ENCODE measurements at regions not wholly inside any gene's neighbourhood (a gene's known extent, or its start where the extent isn't known, plus 50 kb on each side); places are given as distances from the start of the nearest gene placed in this dataset.

DNA sequence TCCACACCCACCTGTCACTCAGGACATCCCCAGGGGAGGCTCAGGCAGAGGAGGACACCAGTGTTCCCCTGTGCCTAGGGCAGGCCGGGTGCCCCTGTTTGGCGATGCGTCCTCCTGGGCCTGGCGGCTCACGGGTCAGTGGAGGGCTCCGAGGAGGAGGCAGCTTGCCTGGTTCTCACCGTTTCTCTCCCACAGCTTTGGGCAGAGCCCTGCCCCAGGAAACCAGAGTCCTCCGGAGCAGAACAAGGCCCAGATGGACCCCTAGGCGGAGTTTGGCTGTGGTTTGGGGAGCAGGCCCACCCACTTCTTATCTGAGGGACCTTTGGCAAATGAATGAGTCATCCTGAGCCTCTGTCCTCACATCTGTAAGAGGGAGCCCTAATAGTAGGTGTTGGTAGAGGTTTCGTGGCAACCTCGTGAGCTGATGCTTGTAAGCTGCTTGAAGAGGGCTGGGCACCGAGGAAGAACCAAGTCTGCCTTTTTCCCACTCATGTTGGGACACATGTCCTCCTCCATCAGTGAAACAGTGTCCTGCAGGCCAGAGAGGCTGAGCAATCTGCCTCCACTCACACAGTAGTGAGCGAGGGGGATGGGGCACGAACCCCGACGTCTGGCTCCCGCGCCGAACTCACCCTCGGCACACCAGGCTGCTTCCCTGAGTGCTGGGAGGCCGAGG is 247.0 kb upstream of the CIBAR2 start:
- no peak overlapping the region for H3K27ac ChIP-seq (ENCODE audit: low read depth, low read length)
- H3K27me3 ChIP-seq (ENCODE audit: control insufficient read depth in 1 of 2, insufficient read depth in 2 of 2, low read length in 2 of 2) = peaks cover 0 to 2% of the 10 kb centered on the region in 2 donors
- no peaks in the 10 kb centered on the region for H3K36me3 ChIP-seq (ENCODE audit: control insufficient read depth in 1 of 2, insufficient read depth in 2 of 2, low read length in 2 of 2)
- H3K4me3 ChIP-seq (ENCODE audit: low read depth in 1 of 2, low read length in 2 of 2) = no peak overlapping the region
- H3K4me1 ChIP-seq (ENCODE audit: control insufficient read depth in 1 of 2, insufficient read depth in 2 of 2, low read length in 2 of 2) = peaks cover 35 to 45% of the 10 kb centered on the region in 2 donors
- H3K9me3 ChIP-seq (ENCODE audit: control insufficient read depth in 1 of 2, low read length in 2 of 2) = no peaks in the 10 kb centered on the region
- no peak overlapping the region for H3K9ac ChIP-seq (ENCODE audit: low read depth in 1 of 2, low read length in 2 of 2)

DNA sequence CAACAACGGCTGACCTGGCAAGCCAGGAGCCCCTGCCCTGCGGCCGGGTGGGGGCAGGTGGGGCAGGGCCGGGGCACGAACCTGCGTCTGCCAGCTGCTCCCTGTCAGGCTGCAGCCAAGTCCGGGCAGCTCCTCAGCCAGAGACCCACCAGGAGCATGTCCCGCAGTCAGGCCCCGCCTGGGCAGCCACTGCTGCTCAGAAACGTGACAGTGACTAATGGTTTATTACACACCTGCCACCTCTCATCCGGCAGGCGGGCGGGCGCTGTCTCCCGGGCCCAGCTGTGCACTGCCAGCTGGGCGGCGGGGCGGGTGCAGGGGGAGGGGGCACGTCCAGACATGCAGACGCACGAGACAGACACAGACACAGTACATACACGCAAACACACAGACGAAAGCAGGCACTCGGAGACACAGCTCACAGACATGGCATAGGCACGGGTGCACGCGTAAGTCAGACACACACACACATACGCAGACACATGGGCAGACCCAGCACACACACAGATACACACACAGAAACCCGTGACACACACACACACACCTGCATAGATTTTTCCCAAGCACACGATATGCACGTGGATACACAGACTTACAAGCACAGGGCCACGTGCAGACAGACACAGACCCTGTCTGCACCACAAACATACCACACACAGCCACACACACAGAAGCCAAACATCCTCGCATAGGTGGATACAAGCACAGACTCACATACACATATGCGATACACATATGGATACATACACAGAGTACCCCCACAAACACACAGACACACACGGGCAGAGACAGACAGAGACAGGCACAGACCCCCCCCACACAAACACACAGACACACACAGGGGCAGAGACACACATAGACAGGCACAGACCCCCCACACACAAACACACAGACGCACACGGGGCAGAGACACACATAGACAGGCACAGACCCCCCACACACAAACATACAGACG is 248.3 kb upstream of the CIBAR2 start:
- peaks cover 35 to 45% of the 10 kb centered on the region in 2 donors for H3K4me1 ChIP-seq (ENCODE audit: control insufficient read depth in 1 of 2, insufficient read depth in 2 of 2, low read length in 2 of 2)
- no peaks in the 10 kb centered on the region for H3K9me3 ChIP-seq (ENCODE audit: control insufficient read depth in 1 of 2, low read length in 2 of 2)
- no peak overlapping the region for H3K27ac ChIP-seq (ENCODE audit: low read depth, low read length)
- H3K36me3 ChIP-seq (ENCODE audit: control insufficient read depth in 1 of 2, insufficient read depth in 2 of 2, low read length in 2 of 2) = no peaks in the 10 kb centered on the region
- peaks cover 0 to 2% of the 10 kb centered on the region in 2 donors for H3K27me3 ChIP-seq (ENCODE audit: control insufficient read depth in 1 of 2, insufficient read depth in 2 of 2, low read length in 2 of 2)
- H3K4me3 ChIP-seq (ENCODE audit: low read depth in 1 of 2, low read length in 2 of 2) = peak overlapping the region; percentile 24 to 40
- H3K9ac ChIP-seq (ENCODE audit: low read depth in 1 of 2, low read length in 2 of 2) = peak overlapping the region in 1 of 2 donors; percentile 25

DNA sequence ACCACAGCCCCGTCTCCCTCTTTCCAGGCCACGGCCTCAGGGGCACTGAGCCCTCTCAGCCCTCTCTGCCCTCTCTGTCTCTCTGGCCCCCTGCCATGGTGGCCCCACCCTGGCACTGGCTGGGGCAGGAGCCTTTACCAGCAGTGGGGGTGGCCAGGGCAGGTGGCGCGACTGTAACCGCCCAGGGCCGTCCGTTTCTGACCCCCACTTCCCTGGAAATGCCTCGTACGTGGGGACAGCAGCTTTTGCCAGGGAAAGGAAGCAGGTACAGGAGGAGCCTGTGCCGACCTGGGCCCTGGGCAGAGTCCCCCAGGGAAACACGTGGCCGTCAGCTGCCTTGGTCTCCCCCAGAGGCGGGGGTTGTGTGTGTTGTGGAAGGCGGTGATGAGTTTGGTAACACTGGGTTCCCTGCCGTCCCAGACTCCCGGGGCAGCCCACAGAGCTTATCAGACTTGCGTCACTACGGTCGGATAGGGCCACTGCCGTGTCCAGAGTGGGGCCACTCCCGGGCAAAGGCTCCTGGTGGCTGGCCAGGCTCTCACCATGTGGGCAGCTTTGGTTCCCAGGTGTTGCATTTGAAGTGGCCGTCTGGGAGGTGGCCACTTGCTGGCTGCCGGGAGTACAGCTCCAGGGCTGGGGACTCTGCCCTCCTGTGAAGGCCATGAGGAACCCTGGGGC is 249.3 kb upstream of the CIBAR2 start:
- Histone ChIP-seq H3K4me1 (ENCODE audit: control insufficient read depth in 1 of 2, insufficient read depth in 2 of 2, low read length in 2 of 2) (peaks cover 35 to 45% of the 10 kb centered on the region in 2 donors), H3K27me3 (ENCODE audit: control insufficient read depth in 1 of 2, insufficient read depth in 2 of 2, low read length in 2 of 2) (peaks cover 0 to 2% of the 10 kb centered on the region in 2 donors), H3K36me3 (ENCODE audit: control insufficient read depth in 1 of 2, insufficient read depth in 2 of 2, low read length in 2 of 2) (no peaks in the 10 kb centered on the region), H3K4me3 (ENCODE audit: low read depth in 1 of 2, low read length in 2 of 2) (no peak overlapping the region), H3K9ac (ENCODE audit: low read depth in 1 of 2, low read length in 2 of 2) (peak overlapping the region; percentile 25 to 33), H3K9me3 (ENCODE audit: control insufficient read depth in 1 of 2, low read length in 2 of 2) (no peaks in the 10 kb centered on the region), H3K27ac (ENCODE audit: low read depth, low read length) (peak overlapping the region; percentile 36)

DNA sequence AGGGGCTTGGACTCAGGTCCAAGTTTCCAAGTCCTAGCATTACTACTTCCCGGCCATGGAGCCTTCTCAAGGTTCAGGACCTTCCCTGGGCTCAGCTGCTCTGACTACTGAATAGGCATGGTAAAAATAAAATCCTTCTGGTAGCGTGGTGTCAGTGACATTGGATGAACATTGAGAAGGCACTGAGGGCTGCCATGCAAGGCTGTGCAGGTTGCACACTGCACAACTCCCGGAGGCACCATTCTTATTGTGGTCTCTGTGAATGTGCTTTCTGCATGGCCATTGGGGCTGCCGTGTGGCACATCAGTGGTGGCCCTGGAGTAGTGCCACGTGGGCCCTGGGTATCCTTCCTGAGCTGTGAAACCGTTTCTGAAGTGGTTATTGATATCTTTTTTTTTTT is 250.2 kb upstream of the CIBAR2 start:
- H3K4me1 ChIP-seq (ENCODE audit: control insufficient read depth in 1 of 2, insufficient read depth in 2 of 2, low read length in 2 of 2) = peaks cover 35 to 45% of the 10 kb centered on the region in 2 donors
- peaks cover 0 to 2% of the 10 kb centered on the region in 2 donors for H3K27me3 ChIP-seq (ENCODE audit: control insufficient read depth in 1 of 2, insufficient read depth in 2 of 2, low read length in 2 of 2)
- H3K9me3 ChIP-seq (ENCODE audit: control insufficient read depth in 1 of 2, low read length in 2 of 2) = no peaks in the 10 kb centered on the region
- no peak overlapping the region for H3K4me3 ChIP-seq (ENCODE audit: low read depth in 1 of 2, low read length in 2 of 2)
- no peak overlapping the region for H3K9ac ChIP-seq (ENCODE audit: low read depth in 1 of 2, low read length in 2 of 2)
- H3K36me3 ChIP-seq (ENCODE audit: control insufficient read depth in 1 of 2, insufficient read depth in 2 of 2, low read length in 2 of 2) = no peaks in the 10 kb centered on the region
- no peak overlapping the region for H3K27ac ChIP-seq (ENCODE audit: low read depth, low read length)

DNA sequence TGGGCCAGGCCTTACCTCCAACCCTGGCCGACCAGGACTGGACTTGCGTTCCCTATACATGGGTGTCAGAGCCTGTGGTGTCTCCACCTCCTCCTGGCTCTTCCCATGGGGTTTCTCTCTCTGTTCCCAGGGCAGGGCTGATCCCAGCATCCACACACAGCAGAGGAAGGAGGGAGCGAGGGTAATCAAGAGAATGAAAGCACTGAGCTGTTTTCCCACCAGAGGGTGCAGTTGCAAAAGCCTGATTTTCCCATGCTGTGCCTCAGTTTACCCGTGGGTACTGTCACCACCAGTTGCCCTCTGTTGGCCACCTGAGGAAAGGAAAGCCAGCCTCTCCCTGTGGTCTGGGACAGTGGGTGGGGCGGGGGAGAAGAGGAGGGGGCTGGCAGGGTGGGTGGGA is 249.7 kb upstream of the GSE1 start:
- peaks cover 35 to 45% of the 10 kb centered on the region in 2 donors for H3K4me1 ChIP-seq (ENCODE audit: control insufficient read depth in 1 of 2, insufficient read depth in 2 of 2, low read length in 2 of 2)
- no peak overlapping the region for H3K27ac ChIP-seq (ENCODE audit: low read depth, low read length)
- no peaks in the 10 kb centered on the region for H3K36me3 ChIP-seq (ENCODE audit: control insufficient read depth in 1 of 2, insufficient read depth in 2 of 2, low read length in 2 of 2)
- H3K9me3 ChIP-seq (ENCODE audit: control insufficient read depth in 1 of 2, low read length in 2 of 2) = no peaks in the 10 kb centered on the region
- no peak overlapping the region for H3K9ac ChIP-seq (ENCODE audit: low read depth in 1 of 2, low read length in 2 of 2)
- no peak overlapping the region for H3K4me3 ChIP-seq (ENCODE audit: low read depth in 1 of 2, low read length in 2 of 2)
- peaks cover 0 to 2% of the 10 kb centered on the region in 2 donors for H3K27me3 ChIP-seq (ENCODE audit: control insufficient read depth in 1 of 2, insufficient read depth in 2 of 2, low read length in 2 of 2)

DNA sequence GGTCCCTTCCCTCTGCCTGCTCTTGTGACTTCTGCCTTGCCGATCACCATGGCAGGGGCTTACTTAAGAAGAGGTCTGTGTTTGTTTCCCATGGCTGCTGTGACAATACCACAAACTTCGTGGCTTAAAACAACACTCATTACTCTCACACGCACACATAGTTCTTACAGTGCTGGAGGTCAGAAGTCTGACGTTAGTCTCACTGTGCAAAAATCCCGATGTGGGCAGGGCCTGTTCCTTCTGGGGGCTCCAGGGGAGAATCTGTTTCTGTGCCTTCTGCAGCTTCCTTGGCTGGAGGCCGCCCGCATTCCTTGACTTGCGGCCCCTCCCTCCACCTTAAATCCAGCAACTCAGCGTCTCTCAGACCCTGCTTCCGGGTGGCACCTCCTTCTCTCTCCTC is 249.2 kb upstream of the GSE1 start:
- Histone ChIP-seq H3K27ac (ENCODE audit: low read depth, low read length) (no peak overlapping the region), H3K36me3 (ENCODE audit: control insufficient read depth in 1 of 2, insufficient read depth in 2 of 2, low read length in 2 of 2) (no peaks in the 10 kb centered on the region), H3K27me3 (ENCODE audit: control insufficient read depth in 1 of 2, insufficient read depth in 2 of 2, low read length in 2 of 2) (peaks cover 0 to 2% of the 10 kb centered on the region in 2 donors), H3K9ac (ENCODE audit: low read depth in 1 of 2, low read length in 2 of 2) (no peak overlapping the region), H3K9me3 (ENCODE audit: control insufficient read depth in 1 of 2, low read length in 2 of 2) (no peaks in the 10 kb centered on the region), H3K4me1 (ENCODE audit: control insufficient read depth in 1 of 2, insufficient read depth in 2 of 2, low read length in 2 of 2) (peaks cover 30 to 42% of the 10 kb centered on the region in 2 donors), H3K4me3 (ENCODE audit: low read depth in 1 of 2, low read length in 2 of 2) (no peak overlapping the region)

DNA sequence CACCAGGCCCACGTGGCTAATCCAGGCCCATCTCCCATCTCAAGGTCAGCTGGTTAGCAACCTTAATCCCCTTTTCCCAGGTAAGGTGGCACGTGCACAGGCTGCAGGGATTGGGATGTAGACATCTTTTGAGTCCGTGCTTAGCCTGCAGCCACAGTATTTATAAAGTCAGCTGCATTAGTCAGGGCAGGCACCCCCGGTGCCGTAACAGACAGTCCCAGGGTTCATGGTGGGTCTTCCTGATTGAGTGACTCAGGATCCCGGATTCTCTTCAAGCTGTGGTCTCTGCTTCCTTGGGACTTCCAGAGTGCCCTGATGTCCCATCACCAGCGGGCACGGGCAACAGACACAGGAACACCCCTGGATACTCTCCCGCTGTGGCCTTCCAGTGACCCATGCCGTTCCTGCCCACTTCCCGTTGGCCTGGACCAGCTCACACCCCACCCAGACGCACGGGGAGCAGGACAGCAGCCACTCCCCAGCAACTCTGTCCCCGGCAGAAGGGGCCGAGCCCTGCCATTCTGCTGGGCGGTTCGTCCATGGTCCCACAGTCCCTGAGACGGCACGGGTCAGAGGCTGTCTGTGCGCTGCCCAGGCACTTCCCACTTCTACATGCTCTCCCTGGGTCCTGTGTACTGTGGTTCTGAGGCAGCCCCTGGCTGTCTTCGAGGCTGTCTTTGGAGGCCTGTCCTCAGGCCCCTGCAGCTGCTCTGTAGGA is 248.6 kb upstream of the GSE1 start:
- H3K9ac ChIP-seq (ENCODE audit: low read depth in 1 of 2, low read length in 2 of 2) = no peak overlapping the region
- H3K27ac ChIP-seq (ENCODE audit: low read depth, low read length) = no peak overlapping the region
- H3K36me3 ChIP-seq (ENCODE audit: control insufficient read depth in 1 of 2, insufficient read depth in 2 of 2, low read length in 2 of 2) = no peaks in the 10 kb centered on the region
- H3K27me3 ChIP-seq (ENCODE audit: control insufficient read depth in 1 of 2, insufficient read depth in 2 of 2, low read length in 2 of 2) = peaks cover 0 to 2% of the 10 kb centered on the region in 2 donors
- no peaks in the 10 kb centered on the region for H3K9me3 ChIP-seq (ENCODE audit: control insufficient read depth in 1 of 2, low read length in 2 of 2)
- peaks cover 25 to 36% of the 10 kb centered on the region in 2 donors for H3K4me1 ChIP-seq (ENCODE audit: control insufficient read depth in 1 of 2, insufficient read depth in 2 of 2, low read length in 2 of 2)
- no peak overlapping the region for H3K4me3 ChIP-seq (ENCODE audit: low read depth in 1 of 2, low read length in 2 of 2)

DNA sequence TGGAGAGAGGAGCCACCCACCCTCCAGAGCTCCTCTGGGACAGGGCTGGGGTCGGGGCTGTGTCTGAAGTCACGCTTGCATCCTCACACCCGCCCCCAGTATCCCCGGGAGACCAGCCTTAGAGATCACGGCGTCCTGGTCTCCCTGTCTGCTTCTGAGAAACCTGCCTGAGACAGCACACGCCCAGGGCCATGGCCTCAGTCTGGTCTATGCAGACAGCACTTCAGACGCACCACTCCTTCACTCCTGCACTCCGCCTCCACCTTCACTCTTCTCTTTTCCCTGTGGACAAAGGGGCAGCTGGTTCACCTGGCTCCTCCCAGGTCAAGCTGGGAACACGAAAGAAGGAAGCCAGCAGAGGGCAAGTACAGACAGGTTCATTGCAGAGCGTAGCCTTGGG is 248.0 kb upstream of the GSE1 start:
- Histone ChIP-seq H3K9ac (ENCODE audit: low read depth in 1 of 2, low read length in 2 of 2) (no peak overlapping the region), H3K27ac (ENCODE audit: low read depth, low read length) (no peak overlapping the region), H3K27me3 (ENCODE audit: control insufficient read depth in 1 of 2, insufficient read depth in 2 of 2, low read length in 2 of 2) (peaks cover 0 to 2% of the 10 kb centered on the region in 2 donors), H3K4me1 (ENCODE audit: control insufficient read depth in 1 of 2, insufficient read depth in 2 of 2, low read length in 2 of 2) (peaks cover 26 to 36% of the 10 kb centered on the region in 2 donors), H3K4me3 (ENCODE audit: low read depth in 1 of 2, low read length in 2 of 2) (no peak overlapping the region), H3K36me3 (ENCODE audit: control insufficient read depth in 1 of 2, insufficient read depth in 2 of 2, low read length in 2 of 2) (no peaks in the 10 kb centered on the region), H3K9me3 (ENCODE audit: control insufficient read depth in 1 of 2, low read length in 2 of 2) (no peaks in the 10 kb centered on the region)

DNA sequence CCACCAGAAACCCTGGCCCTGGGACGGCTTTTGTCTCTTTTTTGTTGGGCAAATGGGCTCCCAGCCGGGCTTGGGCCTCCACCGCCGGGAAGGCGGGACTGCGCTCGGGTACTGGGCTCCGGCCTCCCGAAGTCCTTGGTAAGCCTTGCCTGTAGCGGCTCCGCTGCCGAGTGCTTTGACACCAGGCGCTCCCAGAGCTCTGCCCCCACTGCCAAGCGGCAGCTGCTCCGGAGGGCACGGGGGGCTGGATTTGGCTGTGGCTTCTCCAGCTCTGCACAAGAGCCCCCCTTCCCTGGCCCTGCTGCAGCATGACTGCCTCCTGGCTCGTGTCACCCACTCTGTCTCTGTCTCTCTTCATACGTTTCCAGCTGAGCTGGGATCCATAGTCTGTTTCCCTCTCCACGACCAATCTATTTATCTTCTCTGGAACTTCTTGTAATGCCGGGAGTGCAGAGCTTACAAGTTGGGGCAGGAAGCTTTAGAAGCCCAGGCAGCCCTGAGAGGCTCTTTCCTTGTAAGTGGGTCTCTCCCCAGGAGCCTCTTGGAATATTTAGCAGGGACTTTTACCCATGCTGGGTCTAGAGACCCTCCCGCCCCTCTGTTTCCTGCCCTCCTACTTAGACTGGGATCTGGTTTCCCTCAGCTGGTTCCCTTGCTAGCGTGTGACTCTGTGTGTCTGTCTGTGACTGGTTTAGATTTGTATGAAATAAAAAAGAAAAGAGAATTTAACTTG is 246.9 kb upstream of the GSE1 start:
- Histone ChIP-seq H3K36me3 (ENCODE audit: control insufficient read depth in 1 of 2, insufficient read depth in 2 of 2, low read length in 2 of 2) (no peaks in the 10 kb centered on the region), H3K27me3 (ENCODE audit: control insufficient read depth in 1 of 2, insufficient read depth in 2 of 2, low read length in 2 of 2) (no peaks in the 10 kb centered on the region), H3K4me1 (ENCODE audit: control insufficient read depth in 1 of 2, insufficient read depth in 2 of 2, low read length in 2 of 2) (peaks cover 27 to 37% of the 10 kb centered on the region in 2 donors), H3K27ac (ENCODE audit: low read depth, low read length) (no peak overlapping the region), H3K4me3 (ENCODE audit: low read depth in 1 of 2, low read length in 2 of 2) (no peak overlapping the region), H3K9ac (ENCODE audit: low read depth in 1 of 2, low read length in 2 of 2) (no peak overlapping the region), H3K9me3 (ENCODE audit: control insufficient read depth in 1 of 2, low read length in 2 of 2) (no peaks in the 10 kb centered on the region)

Data from duodenal mucosa (tissue), 2 donors.